ENCODE measurements at regions not wholly inside any gene's neighbourhood (a gene's known extent, or its start where the extent isn't known, plus 50 kb on each side); places are given as distances from the start of the nearest gene placed in this dataset.

- Mint-ChIP-seq H3K27me3 (no peaks in the 10 kb centered on the region), H3K4me1 (peaks cover 19% of the 10 kb centered on the region), H3K4me3 (no peak overlapping the region), H3K36me3 (ENCODE audit: low read depth) (no peaks in the 10 kb centered on the region), H3K9me3 (no peaks in the 10 kb centered on the region), H3K27ac (no peak overlapping the region)
- CTCF ChIA-PET = no interaction called here
- DNase-seq = no peak
- POLR2A ChIA-PET = no interaction called here
Observed at GRCh38 chr12:69057742-69058141, 124.8 kb upstream of the CPM start.

DNA sequence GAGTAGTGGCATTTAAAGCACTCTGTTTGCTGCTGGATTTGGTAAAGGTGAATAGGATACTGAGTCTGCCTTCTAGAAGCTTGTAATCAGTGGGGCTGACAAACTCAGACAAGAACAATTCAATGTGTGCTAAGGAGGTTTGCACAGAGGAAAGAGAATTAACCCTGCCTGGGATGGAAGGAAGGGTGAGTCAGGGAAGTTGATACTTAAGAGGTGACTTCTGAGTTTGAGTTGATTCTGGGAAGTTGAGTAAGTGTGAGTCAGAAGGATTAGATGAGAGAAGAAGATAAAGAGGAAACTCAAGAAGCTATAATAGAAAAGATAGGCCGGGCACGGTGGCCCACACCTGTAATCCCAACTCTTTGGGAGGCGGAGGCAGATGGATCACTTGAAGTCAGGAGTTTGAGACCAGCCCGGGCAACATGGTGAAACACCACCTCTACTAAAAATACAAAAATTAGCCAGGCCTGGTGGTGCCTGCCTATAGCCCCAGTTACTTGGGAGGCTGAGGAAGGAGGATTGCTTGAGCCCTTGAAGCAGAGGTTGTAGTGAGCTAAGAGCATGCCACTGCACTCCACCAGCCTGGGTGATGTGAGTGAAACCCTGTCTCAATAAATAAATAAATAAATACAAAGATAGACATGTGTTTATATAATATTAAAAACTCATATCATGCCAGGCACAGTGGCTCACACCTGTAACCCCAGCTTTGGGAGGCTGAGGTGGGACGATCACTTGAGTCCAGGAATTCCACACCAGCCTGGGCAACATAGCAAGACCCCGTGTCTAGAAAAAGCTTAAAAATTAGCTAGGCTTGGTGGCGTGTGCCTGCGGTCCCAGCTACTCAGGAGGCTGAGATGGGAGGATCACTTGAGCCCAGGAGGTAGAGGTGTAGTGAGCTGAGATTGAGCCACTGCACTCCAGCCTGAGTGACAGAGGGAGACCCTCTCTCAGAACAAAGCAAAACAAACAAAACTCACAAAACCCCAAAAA is 126.8 kb upstream of the CPM start:
- Mint-ChIP-seq H3K4me3 (no peak overlapping the region), H3K27ac (peak overlapping the region; percentile 4), H3K36me3 (ENCODE audit: low read depth) (no peaks in the 10 kb centered on the region), H3K9me3 (no peaks in the 10 kb centered on the region), H3K4me1 (peaks cover 16% of the 10 kb centered on the region), H3K27me3 (no peaks in the 10 kb centered on the region)
- ChIA-PET POLR2A (no interaction called here), CTCF (interaction anchor here (0.8 to 2.4 kb wide), 2 partner anchors 10 kb away, joined by 3 to 7 read pairs; no protein-coding TSS in a partner anchor)
- DNase-seq = no peak

DNA sequence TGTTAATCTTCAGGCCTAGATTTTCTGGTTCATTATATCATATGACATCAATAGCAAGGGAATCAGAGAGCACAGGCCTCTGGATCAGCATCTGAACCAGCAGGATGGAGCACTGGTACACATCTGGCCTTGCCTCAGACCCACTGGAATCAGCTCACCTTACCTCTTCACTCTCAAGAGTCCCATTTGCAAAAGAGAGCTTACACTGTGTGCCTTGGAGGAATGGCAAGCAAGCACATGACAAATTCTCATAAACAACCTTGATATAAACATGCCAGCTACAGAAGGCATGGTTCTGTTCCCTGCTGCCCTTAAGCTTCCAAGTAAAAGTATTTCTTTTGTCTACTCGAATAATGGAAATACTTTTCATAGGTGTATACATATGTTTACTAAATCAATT is 128.6 kb upstream of the CPM start:
- CTCF ChIA-PET = interaction anchor here (2.4 kb wide), 1 partner anchor 9 kb away, joined by 7 read pairs; no protein-coding TSS in a partner anchor
- H3K9me3 Mint-ChIP-seq = no peaks in the 10 kb centered on the region
- peaks cover 16% of the 10 kb centered on the region for H3K4me1 Mint-ChIP-seq
- H3K27me3 Mint-ChIP-seq = no peaks in the 10 kb centered on the region
- no peaks in the 10 kb centered on the region for H3K36me3 Mint-ChIP-seq (ENCODE audit: low read depth)
- DNase-seq = no peak
- POLR2A ChIA-PET = no interaction called here
- no peak overlapping the region for H3K4me3 Mint-ChIP-seq
- H3K27ac Mint-ChIP-seq = no peak overlapping the region

DNA sequence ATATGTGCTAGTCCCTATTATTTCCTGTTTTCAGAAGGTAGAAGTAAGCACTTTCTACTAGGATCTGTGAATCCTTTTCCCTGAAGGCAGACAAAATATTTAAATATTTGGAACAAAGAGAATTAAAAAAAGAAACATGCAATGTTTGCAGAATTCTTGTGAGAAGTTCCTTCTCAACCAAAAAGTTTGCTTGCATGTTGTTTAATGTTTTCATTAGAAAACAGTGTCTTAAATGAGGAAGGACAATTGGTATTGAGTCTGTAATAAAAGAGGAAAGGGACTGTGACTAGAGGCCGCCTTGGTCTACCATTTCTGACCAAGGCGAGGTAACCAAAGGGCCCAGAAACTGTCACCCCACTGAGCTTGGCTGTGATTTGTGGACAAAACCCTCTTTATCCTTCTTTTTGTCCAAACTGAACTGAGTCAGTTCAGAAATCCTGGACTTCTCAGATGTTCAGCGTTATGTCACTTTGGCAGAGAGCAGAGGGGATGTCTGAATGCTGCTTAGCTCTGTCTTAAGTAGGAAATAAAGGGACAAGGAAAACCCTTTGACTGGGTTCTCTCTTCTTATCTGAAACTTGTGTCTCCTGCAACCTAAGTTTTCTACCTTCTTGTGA is 129.8 kb upstream of the CPM start:
- Mint-ChIP-seq H3K27ac (no peak overlapping the region), H3K9me3 (no peaks in the 10 kb centered on the region), H3K4me1 (peaks cover 16% of the 10 kb centered on the region), H3K4me3 (no peak overlapping the region), H3K27me3 (no peaks in the 10 kb centered on the region), H3K36me3 (ENCODE audit: low read depth) (no peaks in the 10 kb centered on the region)
- ChIA-PET CTCF (no interaction called here), POLR2A (no interaction called here)
- no peak for DNase-seq

DNA sequence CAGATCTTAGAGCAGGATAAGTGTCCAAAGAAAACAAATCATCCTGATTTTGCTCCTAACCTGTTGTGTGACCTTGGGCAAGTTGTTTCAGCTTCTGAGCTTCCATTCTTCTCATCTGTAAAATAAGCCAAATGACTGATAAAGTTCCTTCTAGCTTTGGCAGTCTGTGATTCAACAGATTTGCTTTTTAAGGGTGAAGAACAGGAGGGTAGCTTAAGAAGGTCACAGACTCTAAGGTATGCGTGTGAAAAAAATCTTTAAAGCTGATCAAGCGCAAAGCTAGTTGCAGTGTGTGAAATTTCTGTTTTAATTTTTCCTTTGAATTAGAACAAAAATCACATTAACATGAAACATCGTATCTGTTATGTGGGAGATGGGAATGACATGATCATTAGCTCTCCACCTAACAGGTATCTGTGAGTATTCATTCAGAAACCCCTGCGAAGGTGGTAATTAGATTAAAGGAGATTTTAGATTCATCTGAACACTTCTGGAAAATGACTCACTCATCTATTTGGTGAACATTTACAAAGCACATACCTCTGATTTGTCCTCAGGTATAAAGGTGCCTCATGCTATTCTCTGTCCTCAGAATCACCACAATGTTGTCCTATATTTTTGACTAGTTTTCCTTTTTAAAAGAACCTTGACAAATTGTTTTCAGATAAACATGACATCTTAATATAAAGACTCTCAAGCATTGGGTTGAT is 131.9 kb upstream of the CPM start:
- ChIA-PET CTCF (interaction anchor here (1.8 kb wide), 1 partner anchor 10 kb away, joined by 5 read pairs; no protein-coding TSS in a partner anchor), POLR2A (no interaction called here)
- Mint-ChIP-seq H3K27me3 (no peaks in the 10 kb centered on the region), H3K4me1 (peaks cover 8% of the 10 kb centered on the region), H3K27ac (no peak overlapping the region), H3K36me3 (ENCODE audit: low read depth) (no peaks in the 10 kb centered on the region), H3K4me3 (no peak overlapping the region), H3K9me3 (no peaks in the 10 kb centered on the region)
- no peak for DNase-seq

DNA sequence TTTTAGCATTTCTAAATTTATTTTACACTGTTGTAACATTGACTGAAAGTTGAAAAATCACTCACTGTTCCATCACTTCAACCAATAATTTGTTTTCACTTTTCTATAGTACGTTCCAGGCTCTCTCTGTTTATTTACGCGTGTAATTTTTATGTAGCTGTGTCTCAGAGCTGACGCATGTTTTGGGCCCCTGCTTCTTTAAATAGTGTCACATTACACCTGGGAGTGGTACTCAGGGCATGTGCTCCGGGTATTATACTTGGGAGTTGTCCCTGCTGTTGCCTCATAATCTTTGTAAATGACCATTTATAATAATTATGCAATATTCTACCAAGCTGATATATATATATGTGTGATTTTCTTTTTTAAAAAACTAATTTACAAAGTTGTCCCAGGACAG is 132.8 kb upstream of the CPM start:
- Mint-ChIP-seq H3K27me3 (no peaks in the 10 kb centered on the region), H3K9me3 (no peaks in the 10 kb centered on the region), H3K4me1 (peaks cover 6% of the 10 kb centered on the region), H3K36me3 (ENCODE audit: low read depth) (no peaks in the 10 kb centered on the region), H3K27ac (no peak overlapping the region), H3K4me3 (no peak overlapping the region)
- DNase-seq = no peak
- POLR2A ChIA-PET = no interaction called here
- CTCF ChIA-PET = interaction anchor here (1.8 kb wide), 1 partner anchor 9 kb away, joined by 5 read pairs; no protein-coding TSS in a partner anchor

GRCh38 chr12:69066492-69067373 is 133.8 kb upstream of the CPM start:
- DNase-seq = no peak
- Mint-ChIP-seq H3K36me3 (ENCODE audit: low read depth) (no peaks in the 10 kb centered on the region), H3K4me1 (peaks cover 6% of the 10 kb centered on the region), H3K27me3 (no peaks in the 10 kb centered on the region), H3K27ac (no peak overlapping the region), H3K9me3 (no peaks in the 10 kb centered on the region), H3K4me3 (no peak overlapping the region)
- ChIA-PET CTCF (no interaction called here), POLR2A (no interaction called here)

DNA sequence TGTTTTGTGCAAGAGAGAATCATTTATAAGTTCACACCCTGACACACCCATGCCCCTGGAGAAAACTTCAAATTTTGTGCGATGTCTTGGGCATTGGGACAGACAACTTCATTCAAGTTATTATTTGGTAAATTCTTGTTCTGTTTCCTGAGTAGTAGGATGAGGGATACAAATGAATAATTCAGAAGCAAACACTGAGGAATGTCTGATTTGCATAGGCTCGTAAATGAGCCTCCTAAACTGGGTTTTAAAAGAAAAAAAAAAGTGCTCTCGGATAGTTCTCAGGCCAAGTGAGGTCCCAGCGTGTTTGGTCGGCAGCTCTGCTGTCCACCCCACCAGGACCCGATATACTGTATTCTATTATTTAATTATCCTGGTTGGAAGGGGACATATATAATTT is 134.7 kb upstream of the CPM start:
- ChIA-PET CTCF (no interaction called here), POLR2A (interaction anchor here (0.7 kb wide), 1 partner anchor 94 kb away, joined by 3 read pairs; no protein-coding TSS in a partner anchor)
- Mint-ChIP-seq H3K4me3 (no peak overlapping the region), H3K27me3 (no peaks in the 10 kb centered on the region), H3K4me1 (peaks cover 6% of the 10 kb centered on the region), H3K36me3 (ENCODE audit: low read depth) (no peaks in the 10 kb centered on the region), H3K27ac (no peak overlapping the region), H3K9me3 (no peaks in the 10 kb centered on the region)
- no peak for DNase-seq

- ChIA-PET POLR2A (interaction anchor here (0.7 kb wide), 1 partner anchor 94 kb away, joined by 3 read pairs; no protein-coding TSS in a partner anchor), CTCF (no interaction called here)
- Mint-ChIP-seq H3K4me3 (no peak overlapping the region), H3K27ac (no peak overlapping the region), H3K4me1 (peaks cover 6% of the 10 kb centered on the region), H3K27me3 (peaks cover 6% of the 10 kb centered on the region), H3K36me3 (ENCODE audit: low read depth) (no peaks in the 10 kb centered on the region), H3K9me3 (no peaks in the 10 kb centered on the region)
- DNase-seq = no peak
Observed at GRCh38 chr12:69068448-69068847, 135.5 kb upstream of the CPM start.

GRCh38 chr12:69069479-69069878 is 136.5 kb upstream of the CPM start:
- no peaks in the 10 kb centered on the region for H3K9me3 Mint-ChIP-seq
- CTCF ChIA-PET = interaction anchor here (0.6 to 1.1 kb wide), 7 partner anchors 9 to 212 kb away, joined by 3 to 7 read pairs (median 4); no protein-coding TSS in a partner anchor

DNA sequence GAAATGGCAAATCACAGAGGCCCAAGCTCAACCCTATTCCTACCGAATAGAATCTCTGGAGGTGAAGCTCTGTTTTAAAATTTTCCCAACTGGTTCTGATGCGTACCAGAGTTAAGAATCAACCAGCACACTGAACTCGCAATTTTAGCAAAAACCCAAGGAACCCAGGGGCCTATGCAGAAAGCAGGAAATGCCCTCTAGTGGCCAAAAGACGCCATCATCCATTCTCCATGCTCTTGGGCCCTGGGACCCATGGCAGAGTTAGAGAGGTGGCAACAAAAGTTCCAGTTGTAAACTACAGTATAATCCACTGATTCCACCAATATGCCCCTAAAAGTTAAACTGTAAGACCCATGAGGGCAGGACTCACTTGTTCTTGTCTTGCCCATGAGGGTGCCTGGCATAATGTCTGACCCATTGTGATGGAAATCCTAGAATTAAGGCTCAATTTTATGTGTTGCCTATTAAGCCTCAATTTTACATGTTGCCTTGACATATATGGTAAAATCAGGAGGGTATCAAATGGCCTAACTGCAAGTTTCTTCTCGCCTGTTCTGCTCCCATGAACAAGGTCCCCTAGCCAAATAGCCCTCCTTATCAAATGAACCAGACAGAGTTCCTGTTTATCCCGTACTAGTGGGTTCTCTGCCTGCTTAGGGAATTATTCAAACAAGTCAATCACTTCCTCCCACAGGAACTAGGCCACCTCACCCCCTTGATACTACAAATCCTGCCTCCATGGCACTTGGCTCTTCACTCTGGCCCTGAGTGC is 137.5 kb upstream of the CPM start:
- Mint-ChIP-seq H3K27ac (no peak overlapping the region), H3K9me3 (no peaks in the 10 kb centered on the region), H3K4me1 (peaks cover 6% of the 10 kb centered on the region), H3K4me3 (no peak overlapping the region), H3K27me3 (peaks cover 10% of the 10 kb centered on the region), H3K36me3 (ENCODE audit: low read depth) (no peaks in the 10 kb centered on the region)
- CTCF ChIA-PET = interaction anchor here (0.6 to 1.1 kb wide), 10 partner anchors 10 to 213 kb away, joined by 3 to 7 read pairs (median 3); no protein-coding TSS in a partner anchor
- POLR2A ChIA-PET = no interaction called here
- DNase-seq = peak; percentile 63

More at GRCh38 chr12:69069479-69069878, 136.5 kb upstream of the CPM start:
- DNase-seq = no peak
- POLR2A ChIA-PET = no interaction called here
- peaks cover 10% of the 10 kb centered on the region for H3K27me3 Mint-ChIP-seq
- no peaks in the 10 kb centered on the region for H3K36me3 Mint-ChIP-seq (ENCODE audit: low read depth)
- H3K4me1 Mint-ChIP-seq = peaks cover 6% of the 10 kb centered on the region
- no peak overlapping the region for H3K4me3 Mint-ChIP-seq
- H3K27ac Mint-ChIP-seq = no peak overlapping the region

- Mint-ChIP-seq H3K4me1 (peaks cover 6% of the 10 kb centered on the region), H3K36me3 (ENCODE audit: low read depth) (no peaks in the 10 kb centered on the region), H3K27me3 (peaks cover 10% of the 10 kb centered on the region), H3K9me3 (no peaks in the 10 kb centered on the region), H3K27ac (no peak overlapping the region), H3K4me3 (no peak overlapping the region)
- DNase-seq = no peak
- ChIA-PET CTCF (no interaction called here), POLR2A (no interaction called here)
Observed at GRCh38 chr12:69071091-69071370, 138.1 kb upstream of the CPM start.

Data from activated CD4-positive, alpha-beta memory T cell treated with anti-CD3 and anti-CD28 coated beads, Interleukin-2, amount 10 ng/mL, durations not matched to agents 7 days and 5 days (primary cell).